H1 (cell line): ENCODE measurements at regions not wholly inside any gene's neighbourhood (a gene's known extent, or its start where the extent isn't known, plus 50 kb on each side); places are given as distances from the start of the nearest gene placed in this dataset.

Source experiments
- GTF2F1 ChIP-seq: IDR thresholded peaks from 2 replicates; pipeline ENCODE4 v1.6.1; 2012; ENCODE audit warnings: low read depth, low read length, improper control_type of control experiment, borderline replicate concordance
- MAFK ChIP-seq: IDR thresholded peaks from 2 replicates; pipeline ENCODE4 v1.6.1; 2012; ENCODE audit warnings: low read depth, mild to moderate bottlenecking, improper control_type of control experiment, low read length
- RAD21 ChIP-seq, 2 experiments: IDR thresholded peaks in 1 of 2; conservative IDR thresholded peaks in 1 of 2; 2 replicates each; pipeline ENCODE4 v1.6.1; 2011; ENCODE audit warnings: low read depth in 2 of 2, low read length in 2 of 2, improper control_type of control experiment in 1 of 2, inconsistent platforms in 1 of 2, mild to moderate bottlenecking in 1 of 2, moderate library complexity in 1 of 2
- SIN3A ChIP-seq, 2 experiments: IDR thresholded peaks in 1 of 2; conservative IDR thresholded peaks in 1 of 2; 2 replicates each; pipeline ENCODE4 v1.6.1; 2011 to 2012; ENCODE audit warnings: low read length in 2 of 2, improper control_type of control experiment in 1 of 2, low read depth in 1 of 2, mild to moderate bottlenecking in 1 of 2

- TF ChIP-seq GTF2F1 (no peak), RAD21 (IDR thresholded peaks at IDR 0.05 in 1 of 2, conservative IDR thresholded peaks at IDR 0.05 in 1 of 2; ENCODE audit: low read depth in 2 of 2, low read length in 2 of 2) (no peak), SIN3A (conservative IDR thresholded peaks at IDR 0.05 in 1 of 2, IDR thresholded peaks at IDR 0.05 in 1 of 2; ENCODE audit: low read depth in 1 of 2, low read length in 2 of 2) (no peak), MAFK (no peak)
Observed at GRCh38 chr5:158487156-158487555, 612.6 kb downstream of the EBF1 start (continued).
